SK-N-SH treated with all-trans-retinoic acid at 6 μM for 48 hours (cell line): ENCODE measurements at regions not wholly inside any gene's neighbourhood (a gene's known extent, or its start where the extent isn't known, plus 50 kb on each side); places are given as distances from the start of the nearest gene placed in this dataset.

Experiments used
- ATAC-seq: fragments of 200-7000 bp; cut with Tn5 transposase; 3 replicates; pipeline ENCODE4 v1.9.1; 2020; ENCODE audit warnings: mild to moderate bottlenecking, moderate library complexity
- ARNTL ChIP-seq: fragments of 450-650 bp; formaldehyde crosslinking; IDR thresholded peaks from 2 replicates; pipeline ENCODE4 v1.5.0; 2020; ENCODE audit warnings: low read depth, mild to moderate bottlenecking, moderate library complexity, borderline replicate concordance
- BACH2 ChIP-seq: fragments of 250-450 bp; sonication (Bioruptor Pico); IDR thresholded peaks from 2 replicates; pipeline ENCODE4 v1.9.0; 2021; ENCODE audit warnings: mild to moderate bottlenecking, borderline replicate concordance
- CSDC2 ChIP-seq: fragments of 250-450 bp; sonication (Bioruptor Pico); IDR thresholded peaks from 2 replicates; pipeline ENCODE4 v1.5.0; 2020; ENCODE audit warnings: mild to moderate bottlenecking, moderate library complexity
- ESRRG ChIP-seq: fragments of 250-450 bp; sonication (Bioruptor Pico); IDR thresholded peaks from 2 replicates; pipeline ENCODE4 v1.6.1; 2021; ENCODE audit warnings: mild to moderate bottlenecking
- GLIS3 ChIP-seq: fragments of 250-450 bp; sonication (Bioruptor Pico); IDR thresholded peaks from 2 replicates; pipeline ENCODE4 v1.5.0; 2020; ENCODE audit warnings: mild to moderate bottlenecking, moderate library complexity
- PPARA ChIP-seq: fragments of 250-450 bp; sonication (Bioruptor Pico); IDR thresholded peaks from 2 replicates; pipeline ENCODE4 v1.5.0; 2020; ENCODE audit warnings: mild to moderate bottlenecking, borderline replicate concordance
- RARB ChIP-seq: fragments of 250-450 bp; sonication (Bioruptor Pico); IDR thresholded peaks from 2 replicates; pipeline ENCODE4 v1.8.0; 2021; ENCODE audit warnings: mild to moderate bottlenecking, moderate library complexity
- SNAI2 ChIP-seq: fragments of 250-450 bp; sonication (Bioruptor Pico); IDR thresholded peaks from 2 replicates; pipeline ENCODE4 v1.5.0; 2020; ENCODE audit warnings: mild to moderate bottlenecking, moderate library complexity
- TCF4 ChIP-seq: fragments of 250-450 bp; sonication (Bioruptor Pico); IDR thresholded peaks from 2 replicates; pipeline ENCODE4 v1.8.0; 2021; ENCODE audit warnings: mild to moderate bottlenecking, moderate library complexity, borderline replicate concordance
- TOX ChIP-seq: fragments of 250-450 bp; sonication (Bioruptor Pico); IDR thresholded peaks from 2 replicates; pipeline ENCODE4 v1.8.0; 2021; ENCODE audit warnings: mild to moderate bottlenecking, moderate library complexity, borderline replicate concordance
- ZFP3 ChIP-seq: fragments of 250-450 bp; sonication (Bioruptor Pico); IDR thresholded peaks from 2 replicates; pipeline ENCODE4 v1.5.0; 2020; ENCODE audit warnings: mild to moderate bottlenecking, moderate library complexity
- ZFP30 ChIP-seq: fragments of 450-650 bp; formaldehyde crosslinking; IDR thresholded peaks from 2 replicates; pipeline ENCODE4 v1.5.0; 2022; ENCODE audit warnings: mild to moderate bottlenecking, moderate library complexity
- ZNF565 ChIP-seq: fragments of 450-650 bp; formaldehyde crosslinking; conservative IDR thresholded peaks from 2 replicates; pipeline ENCODE4 v1.5.0; 2020; ENCODE audit warnings: low read depth, mild to moderate bottlenecking, moderate library complexity
- ZNF70 ChIP-seq: fragments of 450-650 bp; formaldehyde crosslinking; IDR thresholded peaks from 2 replicates; pipeline ENCODE4 v1.5.0; 2020; ENCODE audit warnings: mild to moderate bottlenecking, moderate library complexity
- ZNF8 ChIP-seq: fragments of 450-650 bp; formaldehyde crosslinking; IDR thresholded peaks from 2 replicates; pipeline ENCODE4 v1.5.0; 2020; ENCODE audit warnings: mild to moderate bottlenecking, moderate library complexity
- TF ChIP-seq, protein P1 (sequence below): fragments of 250-450 bp; sonication (Bioruptor Pico); IDR thresholded peaks from 2 replicates; pipeline ENCODE4 v1.5.1; 2021; ENCODE audit warnings: mild to moderate bottlenecking, moderate library complexity
- TF ChIP-seq, protein P2 (sequence below): fragments of 250-450 bp; sonication (Bioruptor Pico); IDR thresholded peaks from 2 replicates; pipeline ENCODE4 v1.5.0; 2020; ENCODE audit warnings: mild to moderate bottlenecking, moderate library complexity
- TF ChIP-seq, protein P3 (sequence below): fragments of 250-450 bp; sonication (Bioruptor Pico); IDR thresholded peaks from 2 replicates; pipeline ENCODE4 v1.5.1; 2020; ENCODE audit warnings: low read depth, mild to moderate bottlenecking, moderate library complexity
- TF ChIP-seq, protein P4 (sequence below): fragments of 250-450 bp; sonication (Bioruptor Pico); IDR thresholded peaks from 2 replicates; pipeline ENCODE4 v1.8.0; 2020; ENCODE audit warnings: mild to moderate bottlenecking, moderate library complexity, borderline replicate concordance

DNA sequence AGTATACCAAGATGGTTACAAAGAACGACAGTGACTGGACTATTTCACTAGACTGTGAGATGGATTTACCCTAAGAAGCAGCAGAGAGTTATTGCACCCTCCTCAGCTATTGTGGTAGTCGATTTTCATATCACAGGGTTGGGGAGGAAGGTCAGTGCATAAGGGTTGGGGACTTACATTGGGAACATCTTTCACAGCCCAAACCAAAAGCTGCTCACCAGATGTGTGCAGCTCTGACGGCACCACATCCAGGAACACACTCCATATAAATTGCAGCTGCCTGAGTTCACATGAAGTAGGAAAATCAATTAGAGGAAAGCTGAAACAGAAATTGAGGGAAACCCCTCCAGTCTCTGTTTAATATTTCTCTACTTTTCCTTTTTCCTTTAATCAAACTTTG, 470.5 kb upstream of the NRSN1 start:
- ATAC-seq = no peak
- TF ChIP-seq ZNF8 (CRISPR knock-in tag) = 0 out of 2 replicates have a peak, but pooled peaks have one; percentile 27
- TF ChIP-seq, protein P1, sequence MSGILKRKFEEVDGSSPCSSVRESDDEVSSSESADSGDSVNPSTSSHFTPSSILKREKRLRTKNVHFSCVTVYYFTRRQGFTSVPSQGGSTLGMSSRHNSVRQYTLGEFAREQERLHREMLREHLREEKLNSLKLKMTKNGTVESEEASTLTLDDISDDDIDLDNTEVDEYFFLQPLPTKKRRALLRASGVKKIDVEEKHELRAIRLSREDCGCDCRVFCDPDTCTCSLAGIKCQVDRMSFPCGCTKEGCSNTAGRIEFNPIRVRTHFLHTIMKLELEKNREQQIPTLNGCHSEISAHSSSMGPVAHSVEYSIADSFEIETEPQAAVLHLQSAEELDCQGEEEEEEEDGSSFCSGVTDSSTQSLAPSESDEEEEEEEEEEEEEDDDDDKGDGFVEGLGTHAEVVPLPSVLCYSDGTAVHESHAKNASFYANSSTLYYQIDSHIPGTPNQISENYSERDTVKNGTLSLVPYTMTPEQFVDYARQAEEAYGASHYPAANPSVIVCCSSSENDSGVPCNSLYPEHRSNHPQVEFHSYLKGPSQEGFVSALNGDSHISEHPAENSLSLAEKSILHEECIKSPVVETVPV (CRISPR knock-in tag) = no peak
- no peak for TF ChIP-seq ZFP30 (CRISPR knock-in tag)
- peak; percentile 73 for TF ChIP-seq TCF4
- no peak for TF ChIP-seq ESRRG (CRISPR knock-in tag)
- TF ChIP-seq ZNF70 (CRISPR knock-in tag) = peak; percentile 64
- TF ChIP-seq, protein P2, sequence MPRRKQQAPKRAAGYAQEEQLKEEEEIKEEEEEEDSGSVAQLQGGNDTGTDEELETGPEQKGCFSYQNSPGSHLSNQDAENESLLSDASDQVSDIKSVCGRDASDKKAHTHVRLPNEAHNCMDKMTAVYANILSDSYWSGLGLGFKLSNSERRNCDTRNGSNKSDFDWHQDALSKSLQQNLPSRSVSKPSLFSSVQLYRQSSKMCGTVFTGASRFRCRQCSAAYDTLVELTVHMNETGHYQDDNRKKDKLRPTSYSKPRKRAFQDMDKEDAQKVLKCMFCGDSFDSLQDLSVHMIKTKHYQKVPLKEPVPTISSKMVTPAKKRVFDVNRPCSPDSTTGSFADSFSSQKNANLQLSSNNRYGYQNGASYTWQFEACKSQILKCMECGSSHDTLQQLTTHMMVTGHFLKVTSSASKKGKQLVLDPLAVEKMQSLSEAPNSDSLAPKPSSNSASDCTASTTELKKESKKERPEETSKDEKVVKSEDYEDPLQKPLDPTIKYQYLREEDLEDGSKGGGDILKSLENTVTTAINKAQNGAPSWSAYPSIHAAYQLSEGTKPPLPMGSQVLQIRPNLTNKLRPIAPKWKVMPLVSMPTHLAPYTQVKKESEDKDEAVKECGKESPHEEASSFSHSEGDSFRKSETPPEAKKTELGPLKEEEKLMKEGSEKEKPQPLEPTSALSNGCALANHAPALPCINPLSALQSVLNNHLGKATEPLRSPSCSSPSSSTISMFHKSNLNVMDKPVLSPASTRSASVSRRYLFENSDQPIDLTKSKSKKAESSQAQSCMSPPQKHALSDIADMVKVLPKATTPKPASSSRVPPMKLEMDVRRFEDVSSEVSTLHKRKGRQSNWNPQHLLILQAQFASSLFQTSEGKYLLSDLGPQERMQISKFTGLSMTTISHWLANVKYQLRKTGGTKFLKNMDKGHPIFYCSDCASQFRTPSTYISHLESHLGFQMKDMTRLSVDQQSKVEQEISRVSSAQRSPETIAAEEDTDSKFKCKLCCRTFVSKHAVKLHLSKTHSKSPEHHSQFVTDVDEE (CRISPR knock-in tag) = peak; percentile 40; the same call in 1 of the 2 replicates

DNA sequence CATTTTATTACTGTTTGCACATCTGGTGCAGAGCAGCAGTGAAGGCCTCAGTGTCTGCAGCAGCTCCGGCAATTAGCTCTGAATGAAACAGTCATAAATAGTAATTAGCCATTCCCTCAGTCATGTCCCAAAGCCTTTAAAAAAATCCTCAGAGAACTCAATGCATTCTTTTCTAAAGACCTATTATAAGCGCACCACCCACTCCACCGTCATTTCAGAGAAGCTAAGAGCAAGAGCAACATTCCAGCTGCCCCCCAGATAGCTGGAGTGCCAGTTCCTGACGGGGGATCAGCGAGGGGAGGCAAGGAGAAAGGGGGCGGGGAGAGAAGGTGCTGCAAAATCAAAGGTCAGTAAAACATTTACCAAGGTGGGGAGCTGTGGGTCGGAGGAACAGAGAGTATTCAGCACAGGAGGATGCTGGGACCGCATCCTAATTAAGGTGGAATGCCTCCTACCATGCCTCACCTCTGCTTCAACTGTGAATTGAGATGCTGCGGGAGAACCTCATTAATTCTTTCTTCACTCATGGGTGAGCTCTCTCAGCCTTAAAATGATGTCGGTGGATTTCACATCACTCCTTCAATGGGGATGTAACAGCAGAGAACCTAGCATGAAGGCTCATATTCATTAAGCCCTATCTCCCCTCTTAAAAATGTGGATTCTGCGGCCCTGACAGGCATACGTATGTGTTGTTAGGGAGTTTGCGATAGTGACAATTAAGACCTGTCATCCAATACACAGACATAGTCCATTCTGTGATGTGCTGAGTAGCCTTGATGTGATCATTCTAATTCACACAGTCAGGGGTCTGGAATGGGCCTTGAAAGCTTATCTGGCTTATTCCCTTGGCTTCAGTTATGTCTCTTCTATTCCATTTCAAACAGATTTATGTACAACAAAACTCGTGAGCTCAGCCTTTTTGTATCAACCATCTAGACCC, 469.5 kb upstream of the NRSN1 start:
- no peak for TF ChIP-seq ZNF70 (CRISPR knock-in tag)
- TF ChIP-seq, protein P1 (CRISPR knock-in tag) = no peak
- TF ChIP-seq TCF4 = 0 out of 2 replicates have a peak, but pooled peaks have one; percentile 9
- TF ChIP-seq, protein P2 (CRISPR knock-in tag) = peak; percentile 74; the same call in 1 of the 2 replicates
- no peak for TF ChIP-seq ZNF8 (CRISPR knock-in tag)
- no peak for TF ChIP-seq ZNF565 (CRISPR knock-in tag)
- TF ChIP-seq, all 23 proteins: peak for 2
- no peak for ATAC-seq

DNA sequence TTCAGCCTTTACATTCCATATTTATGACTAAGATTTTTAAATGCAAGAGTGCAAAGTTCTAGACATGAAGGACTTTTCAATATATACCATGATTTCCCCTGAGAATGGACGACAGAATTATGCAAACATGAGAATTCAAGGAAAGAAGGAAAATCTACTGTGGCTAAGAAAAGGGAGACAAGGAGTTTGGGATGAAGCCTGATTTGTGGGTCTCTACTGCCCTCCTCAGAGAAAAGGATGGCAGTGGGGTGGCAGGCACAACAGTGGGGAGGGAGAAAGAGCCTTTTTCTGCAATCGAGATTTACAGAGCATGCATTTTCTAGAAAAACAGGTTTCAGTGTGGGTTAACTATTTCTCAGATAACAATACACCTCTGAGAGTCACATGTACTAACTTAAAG, 466.9 kb upstream of the NRSN1 start:
- TF ChIP-seq BACH2 (0 out of 2 replicates have a peak, but pooled peaks have one; percentile 13), ARNTL (CRISPR knock-in tag) (no peak), ESRRG (CRISPR knock-in tag) (no peak), TCF4 (no peak; the same call in 1 of the 2 replicates)
- TF ChIP-seq, all 23 proteins: peak for 1
- ATAC-seq = no peak

DNA sequence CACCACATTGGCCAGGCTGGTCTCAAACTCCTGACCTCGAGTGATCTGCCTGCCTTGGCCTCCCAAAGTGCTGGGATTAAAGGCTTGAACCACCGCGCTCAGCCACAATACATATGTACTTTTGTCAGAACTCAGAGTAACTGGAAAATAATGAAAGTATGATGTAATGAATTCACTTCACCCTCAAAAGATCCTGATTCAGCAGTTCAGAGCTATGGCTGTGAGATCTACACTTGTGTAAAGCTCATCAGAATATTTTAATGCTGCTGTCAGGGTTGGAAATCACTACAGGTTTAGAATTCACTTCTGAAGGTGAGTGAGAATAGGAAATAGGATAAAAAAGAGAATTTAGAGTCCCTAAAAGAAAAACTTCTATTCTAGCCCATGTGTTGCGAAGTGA, 464.5 kb upstream of the NRSN1 start:
- no peak for TF ChIP-seq BACH2
- TF ChIP-seq CSDC2 (CRISPR knock-in tag) = no peak
- TF ChIP-seq, protein P3, sequence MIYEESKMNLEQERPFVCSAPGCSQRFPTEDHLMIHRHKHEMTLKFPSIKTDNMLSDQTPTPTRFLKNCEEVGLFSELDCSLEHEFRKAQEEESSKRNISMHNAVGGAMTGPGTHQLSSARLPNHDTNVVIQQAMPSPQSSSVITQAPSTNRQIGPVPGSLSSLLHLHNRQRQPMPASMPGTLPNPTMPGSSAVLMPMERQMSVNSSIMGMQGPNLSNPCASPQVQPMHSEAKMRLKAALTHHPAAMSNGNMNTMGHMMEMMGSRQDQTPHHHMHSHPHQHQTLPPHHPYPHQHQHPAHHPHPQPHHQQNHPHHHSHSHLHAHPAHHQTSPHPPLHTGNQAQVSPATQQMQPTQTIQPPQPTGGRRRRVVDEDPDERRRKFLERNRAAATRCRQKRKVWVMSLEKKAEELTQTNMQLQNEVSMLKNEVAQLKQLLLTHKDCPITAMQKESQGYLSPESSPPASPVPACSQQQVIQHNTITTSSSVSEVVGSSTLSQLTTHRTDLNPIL = no peak
- no peak for TF ChIP-seq ESRRG (CRISPR knock-in tag)
- no peak for TF ChIP-seq PPARA
- ATAC-seq = no peak

DNA sequence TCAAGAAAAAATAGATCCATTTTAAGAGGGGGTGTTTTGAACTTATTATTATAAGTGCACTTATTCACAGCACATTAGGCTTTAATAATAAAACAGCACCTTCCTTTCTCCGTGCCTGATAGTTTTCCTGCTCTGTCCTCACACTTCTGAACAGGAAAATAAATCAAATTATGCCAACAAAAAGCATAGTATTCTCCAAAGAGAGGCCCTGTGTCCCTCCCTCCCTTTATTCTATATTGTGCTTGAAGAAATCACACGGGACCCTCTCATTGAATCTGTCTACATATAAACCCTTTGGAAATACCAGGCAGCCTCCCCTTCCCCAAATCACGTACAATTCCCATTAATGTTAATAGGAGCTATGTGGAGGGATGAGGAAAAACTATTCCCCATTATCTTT, 462.9 kb upstream of the NRSN1 start:
- ATAC-seq = no peak
- TF ChIP-seq CSDC2 (CRISPR knock-in tag) = no peak
- no peak for TF ChIP-seq TOX (CRISPR knock-in tag)
- TF ChIP-seq ZNF565 (CRISPR knock-in tag) = no peak
- no peak for TF ChIP-seq ZFP3 (CRISPR knock-in tag)
- TF ChIP-seq, protein P4, sequence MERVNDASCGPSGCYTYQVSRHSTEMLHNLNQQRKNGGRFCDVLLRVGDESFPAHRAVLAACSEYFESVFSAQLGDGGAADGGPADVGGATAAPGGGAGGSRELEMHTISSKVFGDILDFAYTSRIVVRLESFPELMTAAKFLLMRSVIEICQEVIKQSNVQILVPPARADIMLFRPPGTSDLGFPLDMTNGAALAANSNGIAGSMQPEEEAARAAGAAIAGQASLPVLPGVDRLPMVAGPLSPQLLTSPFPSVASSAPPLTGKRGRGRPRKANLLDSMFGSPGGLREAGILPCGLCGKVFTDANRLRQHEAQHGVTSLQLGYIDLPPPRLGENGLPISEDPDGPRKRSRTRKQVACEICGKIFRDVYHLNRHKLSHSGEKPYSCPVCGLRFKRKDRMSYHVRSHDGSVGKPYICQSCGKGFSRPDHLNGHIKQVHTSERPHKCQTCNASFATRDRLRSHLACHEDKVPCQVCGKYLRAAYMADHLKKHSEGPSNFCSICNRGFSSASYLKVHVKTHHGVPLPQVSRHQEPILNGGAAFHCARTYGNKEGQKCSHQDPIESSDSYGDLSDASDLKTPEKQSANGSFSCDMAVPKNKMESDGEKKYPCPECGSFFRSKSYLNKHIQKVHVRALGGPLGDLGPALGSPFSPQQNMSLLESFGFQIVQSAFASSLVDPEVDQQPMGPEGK (CRISPR knock-in tag) = no peak
- no peak for TF ChIP-seq SNAI2 (CRISPR knock-in tag)
- no peak for TF ChIP-seq RARB
- TF ChIP-seq GLIS3 = no peak
